CD4-positive, alpha-beta T cell (primary cell): ENCODE measurements at regions not wholly inside any gene's neighbourhood (a gene's known extent, or its start where the extent isn't known, plus 50 kb on each side); places are given as distances from the start of the nearest gene placed in this dataset.

ENCODE experiments used
- ATAC-seq: fragments of 200-7000 bp; cut with Tn5 transposase; one replicate; pipeline ENCODE4 v1.10.0; 2022; ENCODE audit warnings: mild to moderate bottlenecking; ENCODE audit not compliant: poor library complexity
- CTCF ChIA-PET: fragments of 350-600 bp; sonication (Branson Sonifier 250); formaldehyde crosslinking; loops from one replicate; lab custom pipeline; 2021; ENCODE audit warnings: antibody characterized with exemption, inconsistent platforms; lab: Charles Lee
- POLR2A ChIA-PET: fragments of 350-600 bp; sonication (Branson Sonifier 250); formaldehyde crosslinking; loops from one replicate; lab custom pipeline; 2021; ENCODE audit warnings: antibody characterized with exemption, inconsistent platforms; lab: Charles Lee
- DNase-seq, 14 experiments: peaks; one replicate each; pipeline ENCODE4 v3.0.0-alpha.2; 2013 to 2020; ENCODE audit warnings: mixed read lengths in 2 of 14
- H3K27ac ChIP-seq, 2 donors: one replicate each; pipeline versions ENCODE4 v1.5.1 to v1.7.0; 2013; ENCODE audit warnings: low read length in 2 of 2, low read depth in 1 of 2, mild to moderate bottlenecking in 1 of 2
- H3K27me3 ChIP-seq, 2 experiments: 1 replicate in 1 of 2; 2 replicates in 1 of 2; pipeline versions ENCODE4 v1.6.1 to v1.7.0; 2013; ENCODE audit warnings: low read length in 2 of 2, control low read depth in 1 of 2, mild to moderate bottlenecking in 1 of 2, moderate library complexity in 1 of 2; ENCODE audit not compliant: insufficient read depth in 2 of 2, control insufficient read depth in 1 of 2
- H3K36me3 ChIP-seq: one replicate; pipeline ENCODE4 v1.6.1; 2013; ENCODE audit warnings: low read length, control low read depth; ENCODE audit not compliant: insufficient read depth
- H3K4me1 ChIP-seq: one replicate; pipeline ENCODE4 v1.6.1; 2013; ENCODE audit warnings: low read length, control low read depth; ENCODE audit not compliant: insufficient read depth
- H3K4me3 ChIP-seq: one replicate; pipeline ENCODE4 v1.5.1; 2013; ENCODE audit warnings: mild to moderate bottlenecking, low read length, moderate library complexity
- H3K9me3 ChIP-seq, 2 experiments: 1 replicate in 1 of 2; 2 replicates in 1 of 2; pipeline versions ENCODE4 v1.6.1 to v1.7.0; 2013; ENCODE audit warnings: low read length in 2 of 2, mild to moderate bottlenecking in 2 of 2, control low read depth in 1 of 2, moderate library complexity in 1 of 2; ENCODE audit not compliant: control insufficient read depth in 1 of 2, insufficient read depth in 1 of 2
- H3K27ac Mint-ChIP-seq: one replicate; pipeline ENCODE4 v1.8.0; 2020; ENCODE audit warnings: mixed read lengths
- H3K27me3 Mint-ChIP-seq: one replicate; pipeline ENCODE4 v1.8.0; 2021; ENCODE audit warnings: mixed read lengths
- H3K36me3 Mint-ChIP-seq: one replicate; pipeline ENCODE4 v1.8.0; 2021; ENCODE audit warnings: low read depth, mixed read lengths
- H3K4me1 Mint-ChIP-seq: one replicate; pipeline ENCODE4 v1.8.0; 2021; ENCODE audit warnings: low read depth, mixed read lengths
- H3K4me3 Mint-ChIP-seq: one replicate; pipeline ENCODE4 v1.8.0; 2020; ENCODE audit warnings: mild to moderate bottlenecking, mixed read lengths
- H3K9me3 Mint-ChIP-seq: one replicate; pipeline ENCODE4 v1.8.0; 2020; ENCODE audit warnings: mixed read lengths
- CTCF ChIP-seq: fragments of 200-600 bp; IDR thresholded peaks from one replicate; pipeline ENCODE4 v1.8.0; 2022; ENCODE audit warnings: antibody characterized with exemption, mild to moderate bottlenecking
- intact Hi-C, 2 experiments: fragments of 100-400 bp; cut with DNase I in 1 of 2; cut with micrococcal nuclease in 1 of 2; formaldehyde crosslinking; loops; one replicate each; pipeline versions ENCODE4 v1.15.1 to v1.9.0; 2023 to 2025; cut with DNase I, micrococcal nuclease

- Histone ChIP-seq H3K27me3 (no peaks in the 10 kb centered on the region), H3K27ac (no peak overlapping the region), H3K4me1 (no peaks in the 10 kb centered on the region), H3K36me3 (no peaks in the 10 kb centered on the region), H3K4me3 (no peak overlapping the region), H3K9me3 (no peaks in the 10 kb centered on the region)
- no peak for DNase-seq
- Mint-ChIP-seq H3K36me3 (no peaks in the 10 kb centered on the region), H3K27ac (no peak overlapping the region), H3K4me3 (no peak overlapping the region), H3K27me3 (no peaks in the 10 kb centered on the region), H3K4me1 (no peaks in the 10 kb centered on the region), H3K9me3 (no peaks in the 10 kb centered on the region)
- intact Hi-C loops, result no loop called here
- no peak for TF ChIP-seq CTCF
- ChIA-PET POLR2A (no interaction called here), CTCF (no interaction called here)
- ATAC-seq, result no peak
Measured at GRCh38 chr5:136527311-136527710, 162.0 kb upstream of the TRPC7 start.

GRCh38 chr5:136526791-136527190 is 161.4 kb upstream of the TRPC7 start:
- Histone ChIP-seq H3K27me3 (no peaks in the 10 kb centered on the region), H3K9me3 (no peaks in the 10 kb centered on the region), H3K4me3 (no peak overlapping the region), H3K27ac (no peak overlapping the region), H3K4me1 (no peaks in the 10 kb centered on the region), H3K36me3 (no peaks in the 10 kb centered on the region)
- no peak for TF ChIP-seq CTCF
- H3K27ac Mint-ChIP-seq, result no peak overlapping the region
- H3K36me3 Mint-ChIP-seq, result no peaks in the 10 kb centered on the region
- H3K4me1 Mint-ChIP-seq, result no peaks in the 10 kb centered on the region
- no peak for ATAC-seq
- H3K9me3 Mint-ChIP-seq, result no peaks in the 10 kb centered on the region
- POLR2A ChIA-PET, result no interaction called here
- intact Hi-C loops, result no loop called here
- CTCF ChIA-PET, result no interaction called here
- DNase-seq, result no peak
- H3K27me3 Mint-ChIP-seq, result no peaks in the 10 kb centered on the region
- H3K4me3 Mint-ChIP-seq, result no peak overlapping the region

GRCh38 chr5:136526021-136526420 is 160.7 kb upstream of the TRPC7 start:
- no peak overlapping the region for H3K27ac ChIP-seq
- H3K4me3 ChIP-seq, result no peak overlapping the region
- H3K4me3 Mint-ChIP-seq, result no peak overlapping the region
- ChIA-PET POLR2A (no interaction called here), CTCF (no interaction called here)
- no peaks in the 10 kb centered on the region for H3K9me3 Mint-ChIP-seq
- no peak for DNase-seq
- H3K27me3 ChIP-seq, result no peaks in the 10 kb centered on the region
- intact Hi-C loops, result no loop called here
- no peaks in the 10 kb centered on the region for H3K27me3 Mint-ChIP-seq
- no peak overlapping the region for H3K27ac Mint-ChIP-seq
- H3K9me3 ChIP-seq, result no peaks in the 10 kb centered on the region
- no peaks in the 10 kb centered on the region for H3K4me1 Mint-ChIP-seq
- no peaks in the 10 kb centered on the region for H3K36me3 ChIP-seq
- no peak for ATAC-seq
- H3K4me1 ChIP-seq, result no peaks in the 10 kb centered on the region
- no peaks in the 10 kb centered on the region for H3K36me3 Mint-ChIP-seq
- no peak for TF ChIP-seq CTCF
